Ishikawa (cell line): ENCODE measurements at regions not wholly inside any gene's neighbourhood (a gene's known extent, or its start where the extent isn't known, plus 50 kb on each side); places are given as distances from the start of the nearest gene placed in this dataset.

Experiments
- EP300 ChIP-seq: IDR thresholded peaks from 2 replicates; pipeline ENCODE4 v1.6.1; 2012; ENCODE audit warnings: borderline replicate concordance
- FOXM1 ChIP-seq: IDR thresholded peaks from 2 replicates; pipeline ENCODE4 v1.6.1; 2012; ENCODE audit warnings: low read depth, borderline replicate concordance

DNA sequence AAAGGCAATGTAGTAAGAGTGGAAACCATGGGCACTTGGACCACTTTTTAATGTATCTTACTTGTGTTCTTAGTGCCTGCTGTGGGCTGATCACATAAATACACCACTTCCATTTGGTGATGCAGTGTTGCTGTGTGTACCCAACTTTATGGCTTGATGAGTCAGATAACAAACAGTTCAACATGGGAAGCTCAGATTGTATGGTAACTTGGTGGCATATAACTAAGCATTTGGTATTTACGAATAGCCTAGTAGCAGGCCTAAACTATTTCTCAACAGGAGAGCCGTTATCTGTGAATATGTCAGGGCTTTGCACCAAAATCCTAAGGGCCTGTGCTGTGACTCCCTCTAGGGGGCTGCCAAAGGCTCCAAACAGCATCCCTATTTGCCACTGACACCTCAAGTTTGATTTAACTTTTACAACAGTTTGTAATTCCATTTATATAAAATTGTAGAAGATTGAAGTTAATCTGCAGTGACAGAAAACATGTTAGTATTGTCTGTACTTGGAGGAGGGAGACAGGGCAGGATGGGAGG, 640.4 kb upstream of the CADM2 start:
- TF ChIP-seq FOXM1 (no peak), EP300 (no peak)
